Small intestine (tissue), 7 donors: ENCODE measurements at regions not wholly inside any gene's neighbourhood (a gene's known extent, or its start where the extent isn't known, plus 50 kb on each side); places are given as distances from the start of the nearest gene placed in this dataset.

ENCODE experiments used
- DNase-seq, 2 donors: peaks; one replicate each; pipeline versions ENCODE4 v3.0.0 to v3.0.0-alpha.2; 2013
- FAIRE-seq: peaks from 2 replicates; lab custom pipeline; 2012; peaks lifted over from hg19 to GRCh38; lab: Jason Lieb, UNC
- H3K27ac ChIP-seq, 3 donors: one replicate each; pipeline ENCODE4 v1.5.1; 2013; ENCODE audit warnings: low read length in 2 of 3, mild to moderate bottlenecking in 2 of 3, control low read depth in 1 of 3, inconsistent platforms in 1 of 3, low read depth in 1 of 3, moderate library complexity in 1 of 3
- H3K27me3 ChIP-seq, 3 donors: one replicate each; pipeline ENCODE4 v1.6.1; 2013; ENCODE audit warnings: low read length in 3 of 3, inconsistent platforms in 1 of 3; ENCODE audit not compliant: control insufficient read depth in 3 of 3, insufficient read depth in 3 of 3
- H3K36me3 ChIP-seq, 3 donors: one replicate each; pipeline ENCODE4 v1.6.1; 2013; ENCODE audit warnings: low read length in 3 of 3, inconsistent platforms in 1 of 3, low read depth in 1 of 3, mild to moderate bottlenecking in 1 of 3, moderate library complexity in 1 of 3; ENCODE audit not compliant: control insufficient read depth in 3 of 3, insufficient read depth in 2 of 3
- H3K4me1 ChIP-seq, 3 donors: one replicate each; pipeline ENCODE4 v1.6.1; 2013; ENCODE audit warnings: low read length in 2 of 3, inconsistent platforms in 1 of 3, low read depth in 1 of 3, mild to moderate bottlenecking in 1 of 3, moderate library complexity in 1 of 3; ENCODE audit not compliant: control insufficient read depth in 3 of 3, insufficient read depth in 2 of 3
- H3K4me3 ChIP-seq, 3 donors: one replicate each; pipeline ENCODE4 v1.5.1; 2013; ENCODE audit warnings: low read length in 3 of 3, control low read depth in 1 of 3, inconsistent platforms in 1 of 3, low read depth in 1 of 3, mild to moderate bottlenecking in 1 of 3, moderate library complexity in 1 of 3
- H3K9me3 ChIP-seq, 2 donors: one replicate each; pipeline ENCODE4 v1.6.1; 2013; ENCODE audit warnings: low read depth in 1 of 2, low read length in 1 of 2; ENCODE audit not compliant: control insufficient read depth in 2 of 2, insufficient read depth in 1 of 2
- WGBS, 3 donors: extraction: QIAGEN DNeasy Blood & Tissue Kit; methylation state at CpG; one replicate each; pipeline ENCODE4 v1.1.7; 2013; 5-methylcytosine and 5-hydroxymethylcytosine counted together
- donor health status: healthy with polysubstance abuse.
- donor health status: control.
- donor health status: control.
- donor health status: Bipolar disorder and iron deficiency.
- donor health status: healthy.

GRCh38 chr14:84273181-84273580 is 1256.8 kb upstream of the FLRT2 start:
- DNase-seq (no peak), FAIRE-seq (no peak)
- H3K27me3 ChIP-seq: no peaks in the 10 kb centered on the region
- H3K27ac ChIP-seq: no peak overlapping the region
- no peaks in the 10 kb centered on the region for H3K36me3 ChIP-seq
- H3K4me1 ChIP-seq: no peaks in the 10 kb centered on the region
- H3K4me3 ChIP-seq: no peak overlapping the region
- H3K9me3 ChIP-seq: no peaks in the 10 kb centered on the region
- 51 to 61% (median 61%) methylated on average over 3 of the region's 3 CpGs for WGBS, 3 donors

DNA sequence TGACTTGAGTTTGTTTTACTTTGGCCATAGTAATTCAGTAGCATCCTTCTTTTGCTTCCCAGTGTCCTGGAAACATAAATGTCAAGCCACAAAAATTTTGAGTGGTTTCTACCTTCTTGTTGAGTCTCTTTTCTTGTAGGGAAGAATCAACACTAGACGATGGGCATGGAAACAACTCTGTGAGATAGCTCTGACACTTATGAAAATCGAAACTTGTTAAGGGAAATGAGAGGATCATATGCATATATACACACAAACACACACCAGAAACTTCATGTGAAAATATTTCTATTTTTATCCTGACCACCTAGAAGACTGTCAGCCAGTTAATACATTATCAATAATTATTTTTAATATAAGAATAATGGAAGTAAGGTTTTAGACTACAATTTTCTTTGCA is 1247.3 kb upstream of the FLRT2 start:
- Histone ChIP-seq H3K36me3 (no peaks in the 10 kb centered on the region), H3K27me3 (no peaks in the 10 kb centered on the region), H3K4me3 (no peak overlapping the region), H3K4me1 (no peaks in the 10 kb centered on the region), H3K27ac (no peak overlapping the region), H3K9me3 (peaks cover 0 to 1% of the 10 kb centered on the region in 2 donors)
- FAIRE-seq (no peak), DNase-seq (no peak)
- 66 to 80% (median 72%) methylated on average over 2 of the region's 2 CpGs for WGBS, 3 donors

GRCh38 chr14:84288781-84289180 is 1241.2 kb upstream of the FLRT2 start:
- H3K27me3 ChIP-seq: no peaks in the 10 kb centered on the region
- DNase-seq: no peak
- no peaks in the 10 kb centered on the region for H3K9me3 ChIP-seq
- no peak overlapping the region for H3K4me3 ChIP-seq
- WGBS, 3 donors: 66 to 71% (median 70%) methylated on average over 2 of the region's 2 CpGs
- H3K36me3 ChIP-seq: no peaks in the 10 kb centered on the region
- H3K27ac ChIP-seq: no peak overlapping the region
- H3K4me1 ChIP-seq: no peaks in the 10 kb centered on the region
- no peak for FAIRE-seq

DNA sequence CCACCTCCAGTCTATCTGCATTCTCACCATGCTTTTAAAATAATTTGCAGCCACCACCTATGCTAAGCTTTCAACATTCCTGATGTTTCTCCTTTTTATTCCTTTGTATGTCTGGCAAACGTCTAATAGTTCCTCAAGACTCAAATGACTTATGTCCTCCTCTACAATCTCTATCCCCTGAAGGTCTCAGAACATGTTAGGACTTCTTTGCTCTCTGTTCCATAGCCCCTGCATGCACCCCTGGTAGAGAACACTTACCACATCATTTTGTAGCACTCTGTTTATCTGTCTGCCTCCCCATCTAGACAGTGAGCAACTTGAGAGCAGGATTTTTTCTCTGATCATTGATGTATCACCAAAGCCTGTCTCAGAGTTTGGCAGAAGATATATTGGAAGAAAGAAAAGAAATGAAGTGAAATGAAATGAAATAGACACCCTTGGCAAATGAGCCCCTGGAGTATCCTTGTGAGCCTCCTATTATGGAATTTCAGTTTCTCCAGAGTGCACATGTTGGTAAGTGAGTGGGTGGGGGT is 1231.2 kb upstream of the FLRT2 start:
- no peak for FAIRE-seq
- H3K4me3 ChIP-seq: no peak overlapping the region
- H3K9me3 ChIP-seq: peaks cover 0 to 10% of the 10 kb centered on the region in 2 donors
- no peaks in the 10 kb centered on the region for H3K36me3 ChIP-seq
- DNase-seq: no peak
- no peak overlapping the region for H3K27ac ChIP-seq
- H3K27me3 ChIP-seq: no peaks in the 10 kb centered on the region
- no peaks in the 10 kb centered on the region for H3K4me1 ChIP-seq
- WGBS, 3 donors: 32 to 54% (median 40%) methylated on average over 1 of the region's 1 CpG

GRCh38 chr14:84303140-84303539 is 1226.8 kb upstream of the FLRT2 start:
- Histone ChIP-seq H3K4me3 (no peak overlapping the region), H3K9me3 (peaks cover 0 to 16% of the 10 kb centered on the region in 2 donors), H3K27ac (no peak overlapping the region), H3K36me3 (no peaks in the 10 kb centered on the region), H3K4me1 (no peaks in the 10 kb centered on the region), H3K27me3 (no peaks in the 10 kb centered on the region)
- 80 to 89% (median 83%) methylated on average over 7 of the region's 7 CpGs for WGBS, 3 donors
- DNase-seq (no peak), FAIRE-seq (no peak)

- no peak for FAIRE-seq
- H3K4me1 ChIP-seq: no peaks in the 10 kb centered on the region
These were observed 1217.4 kb upstream of the FLRT2 start for GRCh38 chr14:84312551-84312950.

DNA sequence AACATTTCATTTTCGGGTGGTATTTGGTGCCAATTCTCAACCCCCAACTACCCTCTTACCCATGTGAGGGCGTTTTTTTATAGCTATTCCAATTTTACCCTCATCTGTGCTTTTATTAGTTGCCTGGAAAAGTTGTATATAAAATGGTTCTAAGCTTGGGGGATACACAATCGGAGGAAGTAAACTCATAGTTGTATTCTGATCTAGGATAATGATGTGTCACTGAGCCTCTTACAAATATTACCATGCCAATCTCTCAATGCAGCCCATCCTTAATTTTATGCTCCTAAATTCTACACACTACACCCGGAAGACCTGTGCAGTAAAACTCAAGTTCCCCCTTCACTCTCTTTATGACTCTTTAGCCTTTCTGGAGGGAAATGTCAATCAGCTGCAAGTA is 1206.5 kb upstream of the FLRT2 start:
- WGBS, 3 donors: 57 to 70% (median 59%) methylated on average over 4 of the region's 4 CpGs
- Histone ChIP-seq H3K9me3 (peaks cover 0 to 1% of the 10 kb centered on the region in 2 donors), H3K36me3 (no peaks in the 10 kb centered on the region), H3K4me1 (no peaks in the 10 kb centered on the region), H3K27ac (no peak overlapping the region), H3K4me3 (no peak overlapping the region), H3K27me3 (no peaks in the 10 kb centered on the region)
- DNase-seq: no peak
- no peak for FAIRE-seq

More at GRCh38 chr14:84312551-84312950, 1217.4 kb upstream of the FLRT2 start:
- DNase-seq: no peak
- peaks cover 2 to 11% of the 10 kb centered on the region in 2 donors for H3K9me3 ChIP-seq
- WGBS, 3 donors: 83 to 87% (median 85%) methylated on average over 4 of the region's 4 CpGs
- H3K36me3 ChIP-seq: no peaks in the 10 kb centered on the region
- no peak overlapping the region for H3K27ac ChIP-seq
- H3K4me3 ChIP-seq: no peak overlapping the region
- no peaks in the 10 kb centered on the region for H3K27me3 ChIP-seq

- no peaks in the 10 kb centered on the region for H3K36me3 ChIP-seq
- FAIRE-seq (no peak), DNase-seq (no peak)
- H3K27me3 ChIP-seq: no peaks in the 10 kb centered on the region
- no peaks in the 10 kb centered on the region for H3K4me1 ChIP-seq
- H3K4me3 ChIP-seq: no peak overlapping the region
- 53 to 77% (median 75%) methylated on average over 4 of the region's 4 CpGs for WGBS, 3 donors
- H3K9me3 ChIP-seq: peaks cover 0 to 1% of the 10 kb centered on the region in 2 donors
- no peak overlapping the region for H3K27ac ChIP-seq
These were observed 1206.0 kb upstream of the FLRT2 start for GRCh38 chr14:84323978-84324377.

DNA sequence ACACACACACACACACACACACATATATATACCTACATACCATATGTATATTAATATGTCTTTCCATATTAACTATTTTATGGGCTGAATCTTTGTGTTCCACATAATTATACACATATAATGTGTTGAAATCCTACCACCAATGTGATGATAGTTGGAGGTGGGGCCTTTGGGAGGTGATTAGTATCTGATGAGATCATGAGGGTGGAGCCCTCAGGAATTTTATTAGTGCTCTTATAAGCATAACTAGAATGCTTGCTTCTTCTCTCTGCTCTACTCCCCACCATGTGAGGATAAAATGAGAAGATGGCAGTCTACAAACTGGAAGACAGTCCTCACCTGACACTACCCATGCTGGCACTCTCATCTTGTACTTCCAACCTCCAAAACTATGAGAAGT is 1193.5 kb upstream of the FLRT2 start:
- H3K4me1 ChIP-seq: no peaks in the 10 kb centered on the region
- H3K27ac ChIP-seq: no peak overlapping the region
- H3K9me3 ChIP-seq: peaks cover 0 to 3% of the 10 kb centered on the region in 2 donors
- H3K27me3 ChIP-seq: no peaks in the 10 kb centered on the region
- H3K4me3 ChIP-seq: no peak overlapping the region
- no peak for DNase-seq
- no peak for FAIRE-seq
- H3K36me3 ChIP-seq: no peaks in the 10 kb centered on the region
